H1 (cell line): ENCODE measurements at regions not wholly inside any gene's neighbourhood (a gene's known extent, or its start where the extent isn't known, plus 50 kb on each side); places are given as distances from the start of the nearest gene placed in this dataset.

ENCODE experiments used
- CTCF ChIA-PET: fragments of 300-600 bp; sonication (Branson Sonifier 250); formaldehyde crosslinking; loops from one replicate; lab custom pipeline; 2021; ENCODE audit not compliant: partially characterized antibody; lab: Charles Lee
- POLR2A ChIA-PET: fragments of 300-600 bp; sonication (Branson Sonifier 250); formaldehyde crosslinking; loops from one replicate; lab custom pipeline; 2021; ENCODE audit warnings: inconsistent platforms; ENCODE audit not compliant: partially characterized antibody; lab: Charles Lee
- DNase-seq, 2 experiments: peaks; one replicate each; pipeline versions ENCODE4 v3.0.0 to v3.0.0-alpha.2; 2010 to 2022; ENCODE audit warnings: low spot score in 2 of 2, low read depth in 1 of 2, mixed read lengths in 1 of 2
- FAIRE-seq: peaks from 2 replicates; lab custom pipeline; 2011; peaks lifted over from hg19 to GRCh38; lab: Jason Lieb, UNC
- H2AFZ ChIP-seq: 2 replicates; pipeline ENCODE4 v1.8.1; 2012; ENCODE audit warnings: low read length, inconsistent platforms
- H2AK5ac ChIP-seq: 2 replicates; pipeline ENCODE4 v1.6.1; 2013; ENCODE audit warnings: low read depth, low read length
- H2BK120ac ChIP-seq: replicated peaks from 2 replicates; pipeline ENCODE3; 2013; ENCODE audit warnings: low read depth, low read length, inconsistent platforms
- H2BK12ac ChIP-seq: 2 replicates; pipeline ENCODE4 v1.6.1; 2013; ENCODE audit warnings: low read depth, low read length
- H2BK15ac ChIP-seq: 2 replicates; pipeline ENCODE4 v1.6.1; 2013; ENCODE audit warnings: low read length
- H2BK20ac ChIP-seq: 2 replicates; pipeline ENCODE4 v1.6.1; 2013; ENCODE audit warnings: low read length
- H2BK5ac ChIP-seq: 2 replicates; pipeline ENCODE4 v1.6.1; 2013; ENCODE audit warnings: low read depth, low read length
- H3K14ac ChIP-seq: 2 replicates; pipeline ENCODE4 v1.6.1; 2013; ENCODE audit warnings: inconsistent platforms; ENCODE audit not compliant: insufficient read length
- H3K18ac ChIP-seq: 2 replicates; pipeline ENCODE4 v1.6.1; 2013; ENCODE audit warnings: low read length; ENCODE audit errors: extremely low read depth
- H3K23ac ChIP-seq: 2 replicates; pipeline ENCODE4 v1.6.1; 2013; ENCODE audit warnings: inconsistent platforms; ENCODE audit not compliant: insufficient read length
- H3K23me2 ChIP-seq: 2 replicates; pipeline ENCODE4 v1.6.1; 2013; ENCODE audit warnings: low read depth, low read length
- H3K27ac ChIP-seq: 2 replicates; pipeline ENCODE4 v1.6.1; 2011; ENCODE audit warnings: low read depth, low read length, inconsistent platforms
- H3K27me3 ChIP-seq, 4 experiments: replicated peaks in 1 of 4; 1 replicate in 1 of 4; 2 replicates in 3 of 4; pipeline versions ENCODE4 v1.6.1 to v1.8.1; 2011 to 2013; ENCODE audit warnings: low read length in 3 of 4, mild to moderate bottlenecking in 3 of 4, inconsistent platforms in 2 of 4, mixed read lengths in 2 of 4, moderate library complexity in 1 of 4; ENCODE audit not compliant: control insufficient read depth in 3 of 4, insufficient read depth in 3 of 4; ENCODE audit errors: extremely low read depth in 1 of 4
- H3K36me3 ChIP-seq, 4 experiments: 2 replicates each; pipeline versions ENCODE4 v1.6.1 to v1.8.1; 2011 to 2013; ENCODE audit warnings: mild to moderate bottlenecking in 4 of 4, low read length in 3 of 4, moderate library complexity in 2 of 4, control low read depth in 1 of 4, inconsistent platforms in 1 of 4; ENCODE audit not compliant: insufficient read depth in 4 of 4, control insufficient read depth in 2 of 4
- H3K4ac ChIP-seq: replicated peaks from 2 replicates; pipeline ENCODE3; 2013; ENCODE audit warnings: low read length, low read depth, mixed read lengths, inconsistent platforms; ENCODE audit not compliant: insufficient read length
- H3K4me1 ChIP-seq, 4 experiments: replicated peaks in 1 of 4; 1 replicate in 1 of 4; 2 replicates in 3 of 4; pipeline versions ENCODE4 v1.6.1 to v1.8.1; 2011 to 2013; ENCODE audit warnings: low read length in 3 of 4, inconsistent platforms in 2 of 4, mixed read lengths in 1 of 4; ENCODE audit not compliant: insufficient read depth in 4 of 4, control insufficient read depth in 3 of 4
- H3K4me2 ChIP-seq, 2 experiments: 2 replicates each; pipeline versions ENCODE4 v1.6.1 to v1.8.1; 2011 to 2013; ENCODE audit warnings: low read depth in 2 of 2, low read length in 2 of 2, control low read depth in 1 of 2, inconsistent platforms in 1 of 2, mild to moderate bottlenecking in 1 of 2; ENCODE audit not compliant: insufficient read depth in 1 of 2
- H3K4me3 ChIP-seq, 4 experiments: fragments of 200-600, 300-600 bp in 1 of 4; sonication (generic), shearing (Covaris generic), sonication (Bioruptor Twin) in 1 of 4; 2 replicates each; pipeline versions ENCODE4 v1.5.1 to v1.8.1; 2011 to 2016; ENCODE audit warnings: low read length in 4 of 4, low read depth in 3 of 4, control low read depth in 2 of 4, inconsistent platforms in 2 of 4, mild to moderate bottlenecking in 2 of 4, mixed read lengths in 1 of 4, moderate library complexity in 1 of 4; ENCODE audit not compliant: insufficient read depth in 2 of 4; ENCODE audit errors: extremely low read depth in 1 of 4
- H3K56ac ChIP-seq: replicated peaks from 2 replicates; pipeline ENCODE3; 2013; ENCODE audit warnings: low read depth, mild to moderate bottlenecking, mixed read lengths, low read length, inconsistent platforms; ENCODE audit not compliant: insufficient read length
- H3K79me1 ChIP-seq: 2 replicates; pipeline ENCODE4 v1.6.1; 2013; ENCODE audit warnings: low read depth, low read length, control low read depth
- H3K79me2 ChIP-seq, 2 experiments: 2 replicates each; pipeline versions ENCODE4 v1.6.1 to v1.8.1; 2012 to 2013; ENCODE audit warnings: low read length in 2 of 2, mild to moderate bottlenecking in 2 of 2, inconsistent platforms in 1 of 2; ENCODE audit not compliant: insufficient read depth in 2 of 2, control insufficient read depth in 1 of 2
- H3K9ac ChIP-seq, 4 experiments: replicated peaks in 1 of 4; 1 replicate in 1 of 4; 2 replicates in 3 of 4; pipeline versions ENCODE4 v1.6.1 to v1.8.1; 2011 to 2013; ENCODE audit warnings: low read depth in 3 of 4, low read length in 3 of 4, control low read depth in 2 of 4, mild to moderate bottlenecking in 2 of 4, moderate library complexity in 2 of 4, inconsistent platforms in 1 of 4; ENCODE audit errors: extremely low read depth in 1 of 4
- H3K9me3 ChIP-seq, 2 experiments: 2 replicates each; pipeline versions ENCODE4 v1.6.1 to v1.8.1; 2012 to 2013; ENCODE audit warnings: mild to moderate bottlenecking in 2 of 2, moderate library complexity in 2 of 2, control low read depth in 1 of 2, inconsistent platforms in 1 of 2, low read depth in 1 of 2, low read length in 1 of 2, mixed read lengths in 1 of 2; ENCODE audit not compliant: insufficient read depth in 2 of 2
- H4K20me1 ChIP-seq, 2 experiments: replicated peaks in 1 of 2; 2 replicates each; pipeline versions ENCODE3 to v1.8.1; 2011 to 2013; ENCODE audit warnings: inconsistent platforms in 2 of 2, low read length in 2 of 2, mild to moderate bottlenecking in 1 of 2; ENCODE audit not compliant: insufficient read depth in 2 of 2, control insufficient read depth in 1 of 2
- H4K5ac ChIP-seq: 2 replicates; pipeline ENCODE4 v1.6.1; 2013; ENCODE audit warnings: low read length, low read depth, mixed read lengths, inconsistent platforms; ENCODE audit not compliant: insufficient read length
- H4K8ac ChIP-seq: 2 replicates; pipeline ENCODE4 v1.8.0; 2013; ENCODE audit warnings: mild to moderate bottlenecking, moderate library complexity, low read length, inconsistent platforms; ENCODE audit not compliant: insufficient read depth; ENCODE audit errors: extremely low read depth
- H4K91ac ChIP-seq: replicated peaks from 2 replicates; pipeline ENCODE3; 2013; ENCODE audit warnings: low read length, mixed read lengths, inconsistent platforms; ENCODE audit not compliant: insufficient read length
- ASH2L ChIP-seq: fragments of 200-600, 300-600 bp; sonication (generic); IDR thresholded peaks from one replicate; pipeline ENCODE4 v1.7.1; 2017; ENCODE audit warnings: low read length
- CBX8 ChIP-seq: fragments of 300-800, 300-1000 bp; sonication (generic); IDR thresholded peaks from 2 replicates; pipeline ENCODE4 v1.7.1; 2016; ENCODE audit warnings: low read depth, low read length, borderline replicate concordance
- SIN3A ChIP-seq, 2 experiments: IDR thresholded peaks in 1 of 2; conservative IDR thresholded peaks in 1 of 2; 2 replicates each; pipeline ENCODE4 v1.6.1; 2011 to 2012; ENCODE audit warnings: low read length in 2 of 2, improper control_type of control experiment in 1 of 2, low read depth in 1 of 2, mild to moderate bottlenecking in 1 of 2
- SUZ12 ChIP-seq: fragments of 200-600 bp; sonication (generic); IDR thresholded peaks from 2 replicates; pipeline ENCODE4 v1.6.1; 2012; ENCODE audit warnings: mild to moderate bottlenecking, inconsistent platforms, low read length, moderate library complexity, mixed read lengths
- TAF1 ChIP-seq: IDR thresholded peaks from 2 replicates; pipeline ENCODE4 v1.6.1; 2011; ENCODE audit warnings: mild to moderate bottlenecking, low read depth, low read length
- WGBS, 2 experiments: shearing (Covaris generic) in 1 of 2; methylation state at CpG; one replicate each; pipeline versions ENCODE4 v1.1.6 to v1.1.7; 2013 to 2015; ENCODE audit warnings: low lambda C conversion rate in 2 of 2, mixed read lengths in 2 of 2, inconsistent platforms in 1 of 2, low coverage in 1 of 2, missing lambda C conversion rate in 1 of 2; ENCODE audit not compliant: insufficient replicate concordance in 2 of 2, insufficient coverage in 1 of 2, insufficient read length in 1 of 2; ENCODE audit errors: extremely low coverage in 1 of 2, missing lambda C conversion rate in 1 of 2; 5-methylcytosine and 5-hydroxymethylcytosine counted together

GRCh38 chr16:85461814-85462713 is 151.1 kb upstream of the GSE1 start:
- H2BK5ac ChIP-seq, result no peak overlapping the region; the same call in 1 of the 2 replicates
- no peak overlapping the region for H3K27ac ChIP-seq
- no peak overlapping the region for H3K9ac ChIP-seq
- H3K4ac ChIP-seq, result no peak overlapping the region
- no peaks in the 10 kb centered on the region for H3K79me2 ChIP-seq
- peak overlapping the region; percentile 53 for H3K18ac ChIP-seq
- peaks cover 5 to 49% (median 36%) of the 10 kb centered on the region in 4 experiments; a peak in 6 of 7 replicates for H3K27me3 ChIP-seq
- peak overlapping the region; percentile 70 to 84 for H3K4me2 ChIP-seq
- H3K4me3 ChIP-seq, result peak overlapping the region; percentile 4 to 57 (median 46)
- 2% methylated on average over 21 of the region's 35 CpGs; no CpG with 5 or more reads in 1 of the 2 experiments for WGBS, 2 experiments
- no peak overlapping the region for H2AK5ac ChIP-seq
- no peaks in the 10 kb centered on the region for H3K36me3 ChIP-seq
- H3K79me1 ChIP-seq, result no peaks in the 10 kb centered on the region
- H4K20me1 ChIP-seq, result peaks cover 4 to 11% of the 10 kb centered on the region in 2 experiments
- peaks cover 7 to 33% (median 25%) of the 10 kb centered on the region in 4 experiments for H3K4me1 ChIP-seq
- H3K23me2 ChIP-seq, result peaks cover 7% of the 10 kb centered on the region
- H3K14ac ChIP-seq, result no peak overlapping the region
- H4K5ac ChIP-seq, result no peak overlapping the region
- H2BK15ac ChIP-seq, result peak overlapping the region; percentile 61; the same call in 1 of the 2 replicates
- H2AFZ ChIP-seq, result no peak overlapping the region
- POLR2A ChIA-PET, result interaction anchor here (0.6 to 1.4 kb wide), 7 partner anchors 9 to 139 kb away, joined by 3 to 4 read pairs (median 3); no protein-coding TSS in a partner anchor
- peak in 1 of 2 experiments; percentile 76 for DNase-seq
- no peaks in the 10 kb centered on the region for H3K9me3 ChIP-seq
- no peak for FAIRE-seq
- H4K8ac ChIP-seq, result no peak overlapping the region
- no peak overlapping the region for H3K23ac ChIP-seq
- CTCF ChIA-PET, result interaction anchor here (0.5 to 15.1 kb wide), 30 partner anchors 9 to 276 kb away, joined by 3 to 277 read pairs (median 4); no protein-coding TSS in a partner anchor
- H2BK12ac ChIP-seq, result peak overlapping the region; percentile 27; the same call in 1 of the 2 replicates
- no peak overlapping the region for H3K56ac ChIP-seq
- peak overlapping the region; percentile 61; the same call in 1 of the 2 replicates for H2BK20ac ChIP-seq
- TF ChIP-seq SUZ12 (0 out of 2 replicates have a peak, but pooled peaks have one; percentile 17), SIN3A (conservative IDR thresholded peaks at IDR 0.05 in 1 of 2, IDR thresholded peaks at IDR 0.05 in 1 of 2; ENCODE audit: low read depth in 1 of 2, low read length in 2 of 2) (0 out of 4 replicates have a peak, but pooled peaks of 1 of the 2 experiments have one; percentile 13), ASH2L (peak; percentile 35), TAF1 (0 out of 2 replicates have a peak, but pooled peaks have one; percentile 24), CBX8 (no peak)
- H2BK120ac ChIP-seq, result no peak overlapping the region
- peak overlapping the region; percentile 62 for H4K91ac ChIP-seq
